Activated gamma-delta T cell (primary cell): ENCODE measurements at regions not wholly inside any gene's neighbourhood (a gene's known extent, or its start where the extent isn't known, plus 50 kb on each side); places are given as distances from the start of the nearest gene placed in this dataset.

Experiments used
- DNase-seq: peaks from one replicate; lab custom pipeline; 2025; lab: John Stamatoyannopoulos, UW

DNA sequence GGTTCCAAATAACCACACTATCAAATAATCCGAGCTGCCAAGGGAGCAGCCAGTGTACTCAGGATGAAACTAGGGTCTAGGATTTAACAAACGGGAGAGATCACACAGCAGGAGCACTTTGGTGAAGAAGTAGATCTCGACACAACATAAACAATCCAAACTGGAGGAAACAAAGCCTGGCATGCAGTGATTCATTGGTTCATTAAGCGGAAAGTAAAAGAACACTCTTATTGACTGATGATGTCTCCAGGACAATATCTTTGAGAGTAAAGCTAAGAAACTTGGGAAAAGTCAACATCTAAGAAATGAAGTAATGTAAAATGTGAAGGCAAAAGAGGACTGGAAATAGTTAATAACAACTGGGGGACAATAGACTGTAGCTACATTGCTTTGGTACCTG lies 1478.3 kb upstream of the CDH9 start:
- DNase-seq: no peak

DNA sequence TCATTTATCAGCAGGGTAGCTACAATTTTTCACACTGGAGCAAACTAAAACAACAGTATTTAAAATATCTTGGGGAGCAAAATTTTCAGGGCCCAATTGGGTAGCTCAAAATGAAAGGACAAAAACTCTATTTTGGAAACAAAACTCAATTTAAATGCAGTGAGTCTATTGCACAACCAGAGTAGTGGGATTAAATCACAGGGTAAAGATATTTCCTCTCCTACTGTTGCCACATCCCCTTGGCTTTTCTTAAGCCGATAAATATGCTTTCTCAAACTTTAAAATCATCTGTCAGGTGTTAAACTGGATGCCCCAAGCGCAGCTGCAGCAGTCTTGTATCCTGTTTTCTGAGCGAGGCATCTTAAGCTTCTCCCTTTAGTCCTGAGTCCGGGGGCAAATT lies 1474.3 kb upstream of the CDH9 start:
- DNase-seq: no peak

DNA sequence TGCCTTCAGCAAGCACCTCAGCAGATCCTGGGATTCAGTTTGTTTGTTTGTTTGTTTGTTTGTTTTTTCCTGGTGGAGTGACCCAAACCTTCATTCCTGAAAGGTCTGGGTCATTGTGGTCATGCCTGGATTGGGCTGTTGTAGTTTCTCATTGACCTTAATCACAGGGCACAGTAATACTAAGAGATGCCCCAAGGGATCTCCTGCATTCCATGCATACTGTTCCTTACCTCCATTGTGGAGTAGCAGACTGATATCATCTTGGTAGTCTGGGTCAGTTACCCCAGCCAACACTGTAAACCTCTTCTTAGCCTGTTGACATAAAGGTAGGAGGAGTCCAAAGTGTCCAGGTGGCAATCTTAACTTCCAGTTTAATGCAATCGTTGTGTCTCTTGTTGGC lies 1466.7 kb upstream of the CDH9 start:
- DNase-seq: no peak

- no peak for DNase-seq
These were observed 1462.1 kb upstream of the CDH9 start for GRCh38 chr5:28500511-28500910.

DNA sequence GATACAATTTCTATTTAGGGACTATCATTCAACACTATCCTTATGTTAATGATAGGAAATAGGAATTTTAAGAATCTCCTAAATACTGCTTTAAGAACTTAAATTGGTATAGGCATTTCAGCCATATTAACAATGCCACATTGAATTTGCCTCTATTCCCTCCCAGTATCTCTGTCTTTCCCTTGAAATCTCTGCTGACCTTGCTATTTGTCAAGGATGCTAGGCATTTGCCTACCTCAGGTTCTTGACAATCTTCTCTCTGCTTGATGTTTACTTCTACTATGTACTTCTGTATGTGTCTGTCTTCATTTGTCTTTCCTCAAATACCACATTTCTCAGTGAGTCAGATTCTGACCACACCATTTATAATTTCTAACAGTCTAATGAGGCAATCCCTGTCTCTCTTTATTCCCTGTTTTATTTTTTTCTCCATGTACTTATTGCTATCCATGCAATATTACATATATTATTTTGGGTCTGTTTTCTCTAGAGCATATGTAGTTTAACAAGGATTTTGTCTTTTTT lies 1461.4 kb upstream of the CDH9 start:
- no peak for DNase-seq

- DNase-seq: no peak
These were observed 1457.5 kb upstream of the CDH9 start for GRCh38 chr5:28495876-28496275.

DNA sequence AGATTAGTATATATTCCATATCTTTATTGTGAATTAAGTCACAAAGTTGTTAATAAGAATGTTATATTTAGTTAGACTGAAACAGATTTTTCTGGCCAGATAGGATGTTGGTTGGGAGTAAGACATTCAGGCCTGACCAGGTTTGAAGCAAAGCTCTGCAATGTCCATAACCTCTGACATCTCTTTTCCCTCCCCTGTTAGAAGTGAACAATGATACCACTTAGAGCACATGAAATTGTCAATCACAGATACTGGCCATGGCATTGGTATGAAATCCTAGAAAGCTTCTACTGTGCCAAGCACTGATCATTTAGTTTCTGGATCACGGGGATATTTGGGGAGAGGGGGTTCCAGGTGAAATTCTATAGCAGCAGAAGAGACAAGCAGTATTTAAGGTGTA lies 1455.1 kb upstream of the CDH9 start:
- DNase-seq: no peak

DNA sequence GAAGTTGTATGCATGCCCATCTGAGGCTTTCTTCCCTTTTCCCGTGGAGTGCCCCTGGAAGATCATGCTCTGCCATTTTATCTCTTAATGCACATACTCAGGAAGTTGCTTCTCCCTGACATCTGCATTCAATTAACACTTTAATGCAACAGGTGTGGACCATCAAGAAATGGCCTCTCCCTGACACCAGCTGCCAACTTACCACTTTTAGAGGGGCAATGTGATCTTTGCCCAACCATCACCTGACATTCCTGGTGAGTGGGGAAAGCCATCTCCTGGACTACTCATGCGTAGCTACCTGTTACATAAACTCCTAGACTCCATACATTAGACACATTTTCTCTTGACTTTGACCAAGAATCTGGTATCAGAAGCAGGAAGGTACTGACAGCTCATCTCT lies 1450.4 kb upstream of the CDH9 start:
- no peak for DNase-seq

- DNase-seq: no peak
These were observed 1445.1 kb upstream of the CDH9 start for GRCh38 chr5:28483327-28484025.

DNA sequence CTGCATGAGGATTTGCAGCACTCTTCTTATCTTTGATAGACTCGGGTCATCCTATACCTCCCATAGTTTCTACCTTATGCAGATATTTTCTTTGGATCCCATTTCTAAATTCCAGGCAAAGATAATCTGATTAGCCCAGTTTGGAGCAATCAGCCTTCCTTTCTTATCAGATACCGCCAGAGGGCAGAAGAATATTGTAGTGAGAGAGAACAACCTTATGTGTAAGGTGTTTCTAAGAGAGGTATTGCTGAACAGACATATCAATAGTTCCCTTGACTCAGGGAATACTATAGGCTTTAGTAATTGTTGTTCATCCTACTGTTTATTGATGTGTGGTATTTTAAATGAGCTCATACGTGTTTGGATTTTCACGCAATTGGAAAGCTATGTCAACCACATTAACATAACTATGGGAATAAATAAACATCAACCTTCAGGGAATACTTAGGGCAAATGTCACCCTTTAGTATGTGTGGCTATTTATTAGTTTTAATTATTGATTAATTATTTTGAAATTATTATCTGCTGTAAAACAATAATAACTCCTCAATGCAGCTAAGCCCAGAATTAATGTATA lies 1435.2 kb upstream of the CDH9 start:
- DNase-seq: no peak

- no peak for DNase-seq
These were observed 1429.8 kb upstream of the CDH9 start for GRCh38 chr5:28468166-28468565.

DNA sequence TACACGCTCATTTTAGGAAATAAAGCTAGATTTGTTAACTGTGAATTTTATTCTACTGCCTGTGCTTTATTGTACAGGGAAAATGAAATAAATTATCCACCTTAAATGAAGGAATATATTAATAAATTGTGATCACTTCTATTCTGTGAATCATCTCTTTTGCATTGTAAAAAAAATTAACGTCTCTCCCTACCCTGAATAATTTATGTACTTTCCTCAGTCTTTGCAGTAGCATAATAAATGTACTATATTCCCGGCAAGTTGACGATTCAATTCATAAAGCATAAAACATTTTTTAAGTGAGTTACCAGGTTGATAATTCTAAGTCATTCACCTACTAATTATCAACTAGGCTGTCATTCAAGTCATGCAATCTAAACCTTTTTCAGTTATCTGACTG lies 1425.3 kb upstream of the CDH9 start:
- no peak for DNase-seq

DNA sequence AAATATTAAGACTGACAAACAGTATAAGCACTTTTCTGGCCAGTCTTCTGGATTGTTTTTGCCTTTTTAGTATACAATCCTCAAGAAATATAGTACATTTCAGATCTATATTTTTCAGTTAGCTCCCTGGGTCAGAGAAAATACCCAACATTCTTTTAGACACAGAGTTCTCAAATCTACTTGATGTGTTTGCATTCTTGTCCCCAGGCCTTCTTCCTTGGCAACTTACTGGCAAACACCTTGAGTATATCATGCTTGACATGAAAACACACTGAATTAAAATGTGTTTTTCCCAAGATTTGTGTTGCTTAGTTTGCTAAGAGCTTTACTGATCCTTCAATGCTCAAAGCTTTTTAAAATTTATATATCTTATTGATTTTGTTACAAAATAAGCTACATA lies 1413.1 kb upstream of the CDH9 start:
- DNase-seq: no peak

GRCh38 chr5:28450997-28451396 lies 1412.6 kb upstream of the CDH9 start:
- DNase-seq: no peak

DNA sequence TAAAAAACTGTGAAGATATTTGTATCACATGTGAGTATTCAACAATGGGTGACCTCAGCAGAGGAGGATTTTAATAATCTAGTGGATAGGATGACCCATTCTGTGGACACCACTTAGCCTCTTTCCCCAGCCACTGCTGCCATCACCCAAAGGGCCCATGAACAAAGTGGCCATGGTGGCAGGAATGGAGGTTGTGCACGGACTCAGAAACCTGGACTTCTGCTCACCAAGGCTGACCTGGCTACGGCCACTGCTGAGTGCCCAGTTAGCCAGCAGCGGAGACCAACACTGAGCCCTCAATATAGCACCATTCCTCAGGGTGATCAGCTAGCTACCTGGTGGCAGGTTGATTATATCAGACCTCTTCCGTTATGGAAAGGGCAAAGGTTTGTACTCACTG lies 1410.4 kb upstream of the CDH9 start:
- no peak for DNase-seq

GRCh38 chr5:28430565-28431178 lies 1392.3 kb upstream of the CDH9 start:
- no peak for DNase-seq

DNA sequence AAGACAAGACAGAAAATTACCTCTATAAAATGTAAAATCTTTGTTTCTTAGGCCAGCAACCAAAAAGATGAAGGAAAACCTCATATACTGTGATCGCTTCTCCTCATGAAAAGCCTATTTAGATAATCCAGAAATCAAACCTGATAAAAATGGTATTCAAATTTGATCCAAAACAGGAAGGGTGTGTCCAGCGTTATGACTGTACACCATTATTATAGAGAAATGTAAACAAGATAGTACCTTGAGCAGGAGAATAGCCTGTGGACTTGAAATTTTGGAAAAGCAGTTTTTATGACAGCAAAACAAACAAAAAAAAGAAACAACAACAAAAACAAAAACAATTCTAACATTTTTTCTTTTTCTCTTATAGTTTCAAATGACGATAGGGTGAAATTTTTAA lies 1382.8 kb upstream of the CDH9 start:
- no peak for DNase-seq

DNA sequence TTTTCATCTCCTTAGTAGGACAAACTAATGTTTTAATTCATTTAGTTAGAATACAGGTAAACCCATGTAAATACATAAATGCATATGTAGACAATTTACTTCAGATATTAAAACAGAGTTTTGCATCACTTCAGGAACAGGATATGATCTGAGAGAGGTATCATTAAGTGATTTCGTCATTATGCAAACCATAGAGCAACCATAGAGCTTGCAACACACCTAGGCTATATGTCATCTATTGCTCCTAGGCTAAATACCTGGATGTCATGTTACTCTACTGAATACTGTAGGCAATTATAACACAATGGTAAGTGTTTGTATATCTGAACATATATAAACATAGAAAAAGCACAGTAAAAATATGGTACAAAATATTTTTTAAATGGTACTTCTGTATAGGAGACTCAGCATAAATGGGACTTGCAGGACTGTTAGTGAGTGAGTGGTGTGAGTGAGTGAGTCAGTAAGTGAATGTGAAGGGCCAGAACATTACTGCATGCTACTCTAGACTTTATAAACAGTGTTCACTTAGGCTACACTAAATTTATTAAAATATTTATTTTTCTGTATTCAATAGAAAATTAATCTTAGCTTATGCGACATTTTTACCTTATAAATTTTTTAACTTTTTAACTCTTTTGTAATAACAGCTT lies 1377.5 kb upstream of the CDH9 start:
- DNase-seq: no peak

DNA sequence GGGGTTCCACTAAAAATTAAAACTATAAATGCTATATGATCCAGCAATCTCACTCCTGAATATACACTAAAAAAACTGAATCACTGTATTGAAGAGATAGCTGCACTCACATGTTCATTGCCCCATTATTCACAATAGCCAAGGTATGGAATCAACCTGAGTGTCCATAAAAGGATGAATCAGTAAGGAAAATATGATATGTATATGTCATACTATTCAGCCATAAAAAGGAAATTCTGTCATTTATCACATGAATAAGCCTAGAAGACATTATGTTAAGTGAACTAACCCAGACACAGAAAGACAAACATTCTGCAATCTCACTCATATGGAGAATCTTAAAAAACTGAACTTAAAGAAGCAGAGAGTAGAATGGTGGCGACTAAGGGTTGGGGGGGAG lies 1376.2 kb upstream of the CDH9 start:
- no peak for DNase-seq

GRCh38 chr5:28408651-28409050 lies 1370.3 kb upstream of the CDH9 start:
- DNase-seq: no peak

DNA sequence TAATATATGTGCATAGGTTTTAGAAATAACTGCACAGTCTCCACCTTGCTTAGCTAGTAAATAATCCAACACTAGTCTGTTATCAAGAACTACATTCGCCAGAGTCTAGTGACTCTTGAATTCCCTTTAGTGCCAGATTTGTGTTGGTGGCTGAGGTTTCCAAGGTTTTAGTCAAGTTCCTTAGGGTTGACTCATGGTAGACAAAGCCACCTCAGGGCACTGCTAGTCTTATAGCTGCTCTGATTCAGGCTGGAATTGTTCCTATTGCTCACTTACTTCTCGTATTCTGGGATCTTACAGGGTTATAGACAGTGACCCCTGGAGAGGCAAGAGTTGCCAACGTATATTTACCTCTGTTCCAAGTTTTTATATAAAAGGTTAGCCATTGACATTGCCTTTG lies 1369.8 kb upstream of the CDH9 start:
- DNase-seq: no peak

- DNase-seq: no peak
These were observed 1366.1 kb upstream of the CDH9 start for GRCh38 chr5:28404363-28405071.
